ENCODE measurements at regions not wholly inside any gene's neighbourhood (a gene's known extent, or its start where the extent isn't known, plus 50 kb on each side); places are given as distances from the start of the nearest gene placed in this dataset.

DNA sequence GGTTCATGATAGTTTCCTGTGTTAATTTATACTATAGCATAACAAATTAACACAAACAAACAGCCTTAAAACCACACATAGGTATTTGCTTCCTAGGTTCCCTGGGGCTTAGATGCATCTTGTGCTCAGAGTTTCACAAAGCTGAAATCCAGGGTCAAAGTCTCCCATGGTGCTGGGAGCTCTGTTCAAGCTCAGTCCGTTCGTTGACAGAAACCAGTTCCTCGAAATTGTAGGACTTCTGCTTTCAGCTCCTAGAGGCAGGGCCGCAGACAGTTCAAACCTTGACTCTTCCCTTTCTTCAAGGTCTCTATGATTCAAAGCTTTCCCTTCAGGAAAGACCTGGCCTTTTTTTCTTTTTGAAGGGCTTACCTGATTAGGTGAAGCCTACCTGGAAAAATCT, 90.5 kb downstream of the VSTM2A start:
- TF ChIP-seq, protein P1, sequence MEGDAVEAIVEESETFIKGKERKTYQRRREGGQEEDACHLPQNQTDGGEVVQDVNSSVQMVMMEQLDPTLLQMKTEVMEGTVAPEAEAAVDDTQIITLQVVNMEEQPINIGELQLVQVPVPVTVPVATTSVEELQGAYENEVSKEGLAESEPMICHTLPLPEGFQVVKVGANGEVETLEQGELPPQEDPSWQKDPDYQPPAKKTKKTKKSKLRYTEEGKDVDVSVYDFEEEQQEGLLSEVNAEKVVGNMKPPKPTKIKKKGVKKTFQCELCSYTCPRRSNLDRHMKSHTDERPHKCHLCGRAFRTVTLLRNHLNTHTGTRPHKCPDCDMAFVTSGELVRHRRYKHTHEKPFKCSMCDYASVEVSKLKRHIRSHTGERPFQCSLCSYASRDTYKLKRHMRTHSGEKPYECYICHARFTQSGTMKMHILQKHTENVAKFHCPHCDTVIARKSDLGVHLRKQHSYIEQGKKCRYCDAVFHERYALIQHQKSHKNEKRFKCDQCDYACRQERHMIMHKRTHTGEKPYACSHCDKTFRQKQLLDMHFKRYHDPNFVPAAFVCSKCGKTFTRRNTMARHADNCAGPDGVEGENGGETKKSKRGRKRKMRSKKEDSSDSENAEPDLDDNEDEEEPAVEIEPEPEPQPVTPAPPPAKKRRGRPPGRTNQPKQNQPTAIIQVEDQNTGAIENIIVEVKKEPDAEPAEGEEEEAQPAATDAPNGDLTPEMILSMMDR (IDR thresholded peaks at IDR 0.05): no peak
- TF ChIP-seq POLR2A (IDR thresholded peaks at IDR 0.05): no peak
